Stimulated activated CD8-positive, alpha-beta memory T cell treated with anti-CD3 and anti-CD28 coated beads, Interleukin-7, amount 100 ng/mL, for 48 hours (primary cell): ENCODE measurements at regions not wholly inside any gene's neighbourhood (a gene's known extent, or its start where the extent isn't known, plus 50 kb on each side); places are given as distances from the start of the nearest gene placed in this dataset.
"Not testable (repeated sequence)": the region's sequence is repeated elsewhere in the genome, so short reads cannot be mapped to it uniquely, and the experiment has no call there.

Experiments used
- DNase-seq, 2 donors: peaks; one replicate each; pipeline ENCODE4 v3.0.0-alpha.2; 2020; ENCODE audit warnings: low read depth in 1 of 2; ENCODE audit errors: extremely low read depth in 1 of 2

DNA sequence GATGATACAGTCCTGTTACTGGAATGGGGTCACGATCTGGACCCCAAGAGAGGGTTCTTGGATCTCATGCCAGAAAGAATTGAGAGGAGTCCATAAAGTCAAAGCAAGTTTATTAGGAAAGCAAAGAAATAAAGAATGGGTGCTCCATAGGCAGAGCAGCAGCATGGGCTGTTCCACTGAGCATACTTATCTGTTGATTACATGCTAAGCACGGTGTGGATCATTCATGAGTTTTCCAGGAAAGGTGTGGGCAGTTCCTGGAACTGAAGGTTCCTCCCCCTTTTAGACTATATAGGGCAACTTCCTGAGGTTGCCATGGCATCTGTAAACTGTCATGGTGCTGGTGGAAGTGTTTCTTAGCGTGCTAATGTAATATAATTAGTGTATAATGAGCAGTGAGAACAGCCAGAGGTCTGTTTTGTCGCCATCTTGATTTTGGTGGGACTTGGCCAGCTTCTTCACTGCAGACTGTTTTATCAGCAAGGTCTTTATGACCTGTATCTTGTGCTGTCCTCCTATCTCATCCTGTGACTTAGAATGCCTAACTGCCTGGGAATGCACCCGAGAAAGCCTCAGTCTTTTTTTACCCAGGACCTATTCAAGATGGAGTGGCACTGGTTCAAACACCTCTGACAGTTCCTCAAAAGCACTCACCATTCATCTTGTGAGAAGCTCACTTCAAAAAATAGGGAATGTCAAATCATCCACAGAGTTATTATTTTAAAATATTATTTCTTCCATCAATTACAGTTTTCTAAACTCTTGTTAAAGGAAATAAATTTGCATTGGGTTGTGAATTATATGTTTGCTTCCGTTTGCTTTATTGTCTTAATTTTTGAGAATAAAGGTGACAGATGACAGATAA is 1358.8 kb upstream of the TMEM132C start:
- DNase-seq: no peak

DNA sequence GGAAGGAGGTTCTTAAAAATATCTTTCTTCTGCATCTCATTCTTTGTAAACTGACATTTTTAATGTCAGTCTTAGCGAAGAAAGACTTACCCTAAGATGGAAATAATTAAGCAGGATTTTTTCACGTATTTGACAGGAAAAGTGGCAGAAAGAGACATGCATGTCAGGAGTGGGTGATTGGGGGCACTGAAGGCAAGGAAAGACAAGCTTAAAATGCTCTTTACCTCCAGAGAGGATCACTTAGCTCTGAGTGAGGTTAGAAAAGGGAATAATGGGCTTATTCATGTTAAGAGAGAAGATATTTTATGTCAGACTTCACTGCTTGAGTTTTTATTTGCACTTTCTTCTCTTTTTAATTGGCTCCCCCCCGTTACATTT is 1358.2 kb upstream of the TMEM132C start:
- no peak for DNase-seq

DNA sequence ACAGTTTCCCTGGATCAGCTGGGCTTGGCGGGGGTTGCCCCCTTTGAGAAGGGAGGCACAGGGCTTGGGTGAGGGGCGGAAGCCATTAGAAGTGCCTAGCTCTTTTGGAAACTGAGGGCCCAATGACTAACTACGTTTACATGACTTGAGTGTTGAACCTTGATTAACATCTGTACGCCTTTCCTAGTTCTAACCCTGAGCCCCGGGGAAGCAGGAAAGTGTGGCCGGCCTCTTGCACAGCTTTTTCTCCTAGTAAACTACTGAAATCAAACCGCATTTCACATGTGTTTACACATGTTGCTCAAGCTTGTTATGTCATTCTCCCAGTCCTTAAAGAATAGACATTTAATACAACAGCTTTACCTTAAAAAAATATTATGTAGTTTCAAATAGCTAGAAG is 1356.4 kb upstream of the TMEM132C start:
- DNase-seq: no peak

DNA sequence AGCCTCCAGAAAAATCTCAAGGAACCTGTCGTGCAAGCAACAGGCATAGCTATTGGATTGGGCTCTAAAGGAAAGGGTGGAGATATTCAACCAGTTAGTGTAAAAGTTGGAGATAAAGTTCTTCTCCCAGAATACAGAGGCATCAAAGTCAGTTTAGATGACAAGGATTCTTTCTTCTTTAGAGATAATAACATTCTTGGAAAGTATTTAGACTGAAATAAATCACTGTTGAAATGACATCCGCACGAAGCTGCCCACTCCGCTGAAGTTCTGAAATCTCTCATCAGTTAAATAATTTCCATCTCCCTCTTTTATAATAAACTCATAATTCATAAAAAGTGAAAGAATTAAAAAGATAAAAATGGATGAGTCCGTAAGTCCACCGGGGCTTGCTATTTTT is 1354.9 kb upstream of the TMEM132C start:
- DNase-seq: no peak

DNA sequence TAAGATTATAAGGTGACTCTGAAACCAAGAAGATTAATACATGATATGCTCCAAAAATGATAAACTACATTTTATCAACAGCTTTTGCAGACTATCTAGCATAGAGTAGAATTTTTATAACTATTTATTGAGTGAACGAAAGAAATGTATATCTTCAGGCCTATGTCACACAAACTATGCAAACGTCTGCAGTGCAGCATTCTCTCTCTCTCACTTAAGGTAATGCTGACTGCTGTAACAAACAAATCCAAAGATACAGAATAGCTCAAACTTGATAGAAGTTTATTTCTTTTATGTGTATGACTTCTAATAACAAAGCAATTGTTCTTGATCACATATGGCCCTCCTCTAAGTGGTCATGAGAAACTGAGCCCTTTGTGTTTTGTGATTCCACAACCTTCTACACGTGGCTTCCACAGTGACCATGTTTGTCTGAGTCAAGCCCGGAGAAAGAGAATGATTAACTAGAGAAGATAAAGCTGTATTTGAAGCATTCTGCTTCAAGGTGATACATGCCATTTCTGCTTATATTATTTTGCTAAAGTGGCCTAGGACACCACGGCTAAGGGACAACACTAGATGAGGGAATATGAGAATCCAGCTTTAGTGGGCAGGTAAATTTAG is 1352.7 kb upstream of the TMEM132C start:
- no peak for DNase-seq

DNA sequence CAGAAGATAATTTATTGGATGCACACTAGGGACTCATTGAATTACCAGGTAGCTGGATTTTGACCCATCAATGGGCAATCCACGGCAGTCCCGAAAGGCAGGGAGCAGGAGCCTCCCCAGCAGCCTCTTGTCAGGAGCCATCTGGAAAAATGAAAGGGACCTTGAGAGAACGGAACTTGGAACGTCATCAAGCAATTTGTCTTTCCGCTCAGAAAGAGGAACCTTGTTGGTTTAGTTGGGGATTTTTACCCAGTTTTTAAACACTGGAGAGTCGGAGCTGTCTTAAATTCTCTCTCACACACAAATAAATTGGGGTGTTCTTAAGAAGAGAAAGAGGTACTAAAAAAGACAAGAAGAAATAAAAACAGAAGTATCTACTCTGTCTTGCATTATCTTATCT is 1351.7 kb upstream of the TMEM132C start:
- DNase-seq: no peak

DNA sequence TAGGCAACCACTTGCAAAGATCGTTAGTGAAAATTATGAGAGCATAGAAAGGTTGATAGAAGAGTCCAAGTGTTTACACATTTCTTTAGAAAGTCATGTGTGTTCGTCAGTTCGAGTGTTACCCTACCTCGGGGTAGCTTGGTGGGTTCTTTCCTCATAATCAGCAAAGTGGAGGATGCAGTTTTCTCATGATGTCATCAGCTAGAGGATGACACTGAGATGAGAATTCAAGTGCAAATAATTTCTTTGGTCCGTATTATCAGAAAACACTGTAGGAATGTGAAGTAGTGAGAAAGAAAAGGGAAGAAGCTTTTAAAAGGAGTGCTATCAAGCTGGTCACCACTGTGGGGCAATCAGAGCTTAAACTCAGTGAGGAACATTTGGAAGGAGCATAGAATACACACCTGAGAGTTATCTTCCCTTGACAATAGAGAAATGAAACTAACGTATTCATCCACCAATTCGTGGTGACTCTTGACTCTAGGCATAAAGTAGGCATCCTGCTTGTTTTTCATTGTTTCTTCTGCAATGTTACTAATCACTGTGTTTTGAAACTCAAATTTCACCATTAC is 1340.9 kb upstream of the TMEM132C start:
- no peak for DNase-seq

DNA sequence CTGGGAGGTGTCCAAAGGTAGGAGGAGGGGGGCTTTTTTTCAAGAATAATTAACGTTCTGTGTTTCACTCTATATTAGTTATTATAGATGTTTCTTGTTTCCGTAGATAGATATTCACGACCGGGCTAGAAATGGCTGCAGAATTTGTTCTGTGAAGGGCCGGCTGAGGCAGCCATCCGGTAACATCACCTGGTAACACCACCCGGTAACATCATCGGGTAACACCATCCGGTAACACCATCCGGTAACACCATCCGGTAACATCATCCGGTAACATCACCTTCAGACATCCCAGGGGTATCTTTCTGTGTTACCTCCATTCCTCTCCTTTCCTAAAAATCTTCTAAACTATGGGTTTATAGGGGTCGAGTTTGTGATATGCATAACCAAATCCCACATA is 1336.7 kb upstream of the TMEM132C start:
- DNase-seq: no peak

DNA sequence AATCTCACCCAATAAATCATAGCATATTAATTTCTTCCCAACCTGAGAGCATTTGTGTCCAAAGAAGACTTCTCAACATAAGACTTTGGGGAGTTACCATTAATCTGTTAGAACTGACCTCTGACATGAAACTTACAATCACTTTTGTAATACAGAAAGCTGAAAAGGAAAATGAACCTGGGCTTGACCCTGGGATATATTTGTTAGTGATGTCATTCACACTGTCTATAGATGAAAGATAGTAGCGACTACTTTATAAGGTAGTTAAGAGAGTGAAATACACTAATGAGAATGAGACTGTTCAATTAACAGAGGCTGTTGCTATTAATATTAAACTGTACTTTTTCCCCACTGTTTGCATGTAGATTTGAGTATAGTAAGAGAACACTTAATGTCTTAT is 1334.8 kb upstream of the TMEM132C start:
- no peak for DNase-seq

DNA sequence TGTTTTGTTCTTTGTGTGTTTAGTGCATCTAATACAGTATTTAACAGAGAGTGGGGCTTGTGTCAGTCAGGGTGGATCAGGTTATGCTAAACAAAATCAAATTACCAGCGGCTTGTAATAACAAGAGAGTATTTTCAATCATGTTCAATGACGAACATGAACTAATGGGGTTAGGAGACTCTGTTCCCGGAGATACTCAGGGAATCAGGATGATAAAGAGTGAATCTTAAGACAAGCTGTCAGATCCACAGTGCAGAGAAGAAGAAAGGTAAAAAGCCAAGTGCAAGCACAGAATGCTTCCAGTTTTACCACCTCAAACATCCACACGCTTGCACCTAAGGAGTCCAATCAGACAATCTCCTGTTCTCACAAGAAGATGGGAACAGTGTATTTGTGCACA is 1331.5 kb upstream of the TMEM132C start:
- DNase-seq: no peak

DNA sequence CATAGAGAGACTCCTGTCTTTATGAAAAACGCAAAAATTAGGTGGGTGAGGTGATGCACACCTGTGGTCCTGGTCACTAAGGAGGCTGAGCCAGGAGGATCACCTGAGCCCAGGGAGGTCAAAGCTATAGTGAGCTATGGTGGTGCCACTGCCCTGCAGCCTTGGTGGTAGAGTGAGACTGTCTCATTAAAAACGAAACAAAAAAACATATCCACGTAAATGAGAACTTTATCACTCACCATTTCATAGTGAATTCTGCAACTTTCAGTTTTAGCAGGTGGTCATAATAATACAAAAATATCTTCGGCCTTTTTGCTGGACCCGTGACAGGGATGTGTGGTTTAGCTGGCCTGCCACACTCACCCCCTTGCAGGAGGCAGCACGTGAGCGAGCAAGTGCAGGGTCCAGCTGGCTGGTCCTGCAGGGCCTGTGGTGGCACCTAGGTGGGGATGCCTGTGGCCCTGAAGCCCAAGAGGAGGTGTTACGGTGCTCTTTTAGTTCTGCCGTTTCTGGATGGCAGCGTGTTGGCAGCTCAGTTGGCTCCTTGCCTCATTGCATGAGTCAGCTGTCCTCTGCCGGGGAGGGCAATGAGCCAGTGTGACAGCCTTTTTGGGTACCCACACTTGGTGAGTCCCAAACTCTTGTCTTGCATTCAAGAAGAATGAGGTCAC is 1330.7 kb upstream of the TMEM132C start:
- no peak for DNase-seq

DNA sequence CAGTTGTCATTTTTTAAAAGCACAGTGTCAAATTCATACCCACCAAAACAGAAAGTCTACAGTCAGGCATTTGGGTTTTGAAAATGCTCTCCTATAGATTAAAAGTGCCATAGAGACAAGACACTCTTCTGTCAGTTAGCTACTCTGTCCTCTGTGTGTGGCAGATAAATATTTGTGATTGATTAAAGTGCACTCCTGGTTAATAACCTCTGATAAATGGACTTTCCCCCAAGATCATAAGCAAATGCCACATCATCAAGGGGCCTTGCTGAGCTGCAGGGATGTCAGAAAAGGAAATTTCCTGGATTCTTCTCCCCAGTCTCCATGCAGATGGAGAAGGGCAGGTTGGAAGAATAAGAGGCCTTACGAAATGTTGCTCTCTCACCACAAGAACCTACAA is 1329.5 kb upstream of the TMEM132C start:
- no peak for DNase-seq

DNA sequence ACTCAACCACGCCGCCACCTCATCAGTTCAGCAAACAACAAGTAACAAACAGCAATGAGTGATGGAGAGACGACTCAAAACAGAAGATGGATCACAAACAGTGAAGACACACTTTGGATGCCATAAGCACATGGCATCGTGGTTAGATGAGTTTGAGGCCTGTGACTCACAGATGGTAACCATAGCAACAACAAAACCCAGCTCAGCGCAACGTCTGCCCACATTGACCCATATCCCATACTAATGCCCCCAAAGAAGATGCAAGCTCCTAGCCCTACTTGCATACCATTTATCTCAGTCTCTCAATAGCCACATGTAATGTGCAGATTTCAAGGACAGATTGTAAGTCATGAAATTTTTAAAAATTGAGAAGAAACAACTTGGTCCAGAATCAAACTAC is 1322.3 kb upstream of the TMEM132C start:
- DNase-seq: no peak

DNA sequence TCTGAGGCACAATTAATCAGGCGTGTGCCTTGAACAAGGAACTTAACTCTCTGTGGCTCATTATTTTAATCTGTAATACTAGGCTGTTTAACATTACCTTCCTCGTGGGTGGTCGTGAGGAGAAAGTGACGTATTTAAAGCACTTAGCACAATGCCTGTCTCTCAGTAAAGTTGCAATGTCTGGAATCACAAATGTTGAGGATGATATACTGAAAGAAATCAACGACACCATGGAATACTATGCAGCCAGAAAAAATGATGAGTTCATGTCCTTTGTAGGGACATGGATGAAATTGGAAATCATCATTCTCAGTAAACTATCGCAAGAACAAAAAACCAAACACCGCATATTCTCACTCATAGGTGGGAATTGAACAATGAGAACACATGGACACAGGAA is 1320.0 kb upstream of the TMEM132C start:
- DNase-seq: not testable (repeated sequence)

DNA sequence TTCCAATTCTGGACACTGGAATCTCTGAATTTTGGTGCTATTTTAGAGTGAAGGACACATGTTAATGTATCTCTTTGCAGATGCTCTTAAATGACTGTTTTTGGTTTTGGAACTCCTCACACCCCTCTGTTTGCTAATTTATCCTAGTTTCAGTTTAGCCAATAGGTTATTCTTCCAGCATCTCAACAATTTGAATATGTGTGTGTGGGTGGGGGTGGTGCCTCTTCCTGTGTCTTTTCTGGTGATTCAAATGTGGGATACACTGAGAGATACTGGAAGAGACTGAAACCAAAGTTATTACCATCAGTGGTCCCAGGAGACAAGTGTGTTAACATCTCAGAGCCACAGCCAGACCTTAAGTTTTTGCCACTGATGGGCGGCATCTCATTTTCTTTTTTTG is 1317.4 kb upstream of the TMEM132C start:
- DNase-seq: no peak

DNA sequence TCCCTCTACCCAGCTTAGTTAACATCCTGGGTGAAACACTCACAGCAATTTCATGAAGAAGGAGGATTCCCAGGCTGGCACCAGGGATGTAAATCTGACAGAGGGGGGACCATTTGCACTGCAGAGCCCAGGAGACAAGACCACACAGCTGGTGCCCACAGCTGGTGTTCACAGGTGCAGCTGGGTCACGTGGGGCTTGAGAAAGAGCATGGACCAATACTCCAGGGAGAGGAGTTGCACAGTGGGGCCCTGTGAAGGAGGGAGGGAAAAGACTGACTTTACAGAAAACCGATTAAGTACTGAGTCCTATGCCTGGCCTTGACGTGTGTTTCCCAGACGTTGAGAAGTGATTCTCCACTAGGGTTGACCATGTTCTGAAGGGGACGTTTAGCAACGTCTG is 1316.7 kb upstream of the TMEM132C start:
- no peak for DNase-seq

DNA sequence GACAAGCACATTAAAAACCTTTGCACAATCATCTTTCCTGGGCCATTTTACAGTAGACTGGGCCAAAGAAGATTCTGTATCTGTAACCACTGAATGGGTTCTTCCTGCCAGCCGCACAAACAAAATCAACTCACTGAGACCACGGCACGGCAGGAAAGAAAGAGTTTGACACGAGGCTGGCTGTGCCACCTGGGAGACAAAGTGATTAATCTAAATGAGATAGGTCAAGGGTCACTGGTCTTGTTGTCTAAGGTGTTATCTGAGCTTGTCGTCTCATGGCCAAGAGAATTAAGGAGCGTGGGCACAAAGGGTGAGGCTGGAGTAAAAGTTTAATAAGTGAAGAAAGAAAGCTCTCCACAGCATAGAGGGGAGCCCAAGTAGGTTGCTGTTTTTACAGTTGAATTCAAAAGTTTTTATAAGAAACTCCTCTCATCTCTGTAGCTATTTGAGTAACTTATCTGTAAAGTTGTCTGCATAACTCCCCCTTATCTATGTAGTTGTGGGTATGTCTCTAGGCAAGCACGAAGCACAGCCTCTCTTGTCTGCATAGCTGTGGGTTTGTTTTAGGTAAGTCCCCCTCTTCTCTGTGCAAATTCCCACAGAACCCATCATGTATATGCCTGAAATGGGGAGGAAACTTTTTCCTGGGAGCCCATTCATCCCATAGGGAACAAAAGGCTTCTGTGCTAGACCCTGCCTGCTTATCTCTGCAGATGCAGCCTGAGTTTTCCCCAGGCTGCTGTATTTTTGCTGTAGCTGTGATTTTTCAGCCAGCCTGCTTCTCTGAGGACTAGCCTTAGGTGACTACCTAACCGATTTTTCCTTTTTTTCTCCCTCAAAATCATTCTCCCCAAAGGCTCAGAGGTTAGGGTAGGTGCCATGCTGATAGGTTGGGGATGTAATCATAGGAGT is 1314.6 kb upstream of the TMEM132C start:
- no peak for DNase-seq

DNA sequence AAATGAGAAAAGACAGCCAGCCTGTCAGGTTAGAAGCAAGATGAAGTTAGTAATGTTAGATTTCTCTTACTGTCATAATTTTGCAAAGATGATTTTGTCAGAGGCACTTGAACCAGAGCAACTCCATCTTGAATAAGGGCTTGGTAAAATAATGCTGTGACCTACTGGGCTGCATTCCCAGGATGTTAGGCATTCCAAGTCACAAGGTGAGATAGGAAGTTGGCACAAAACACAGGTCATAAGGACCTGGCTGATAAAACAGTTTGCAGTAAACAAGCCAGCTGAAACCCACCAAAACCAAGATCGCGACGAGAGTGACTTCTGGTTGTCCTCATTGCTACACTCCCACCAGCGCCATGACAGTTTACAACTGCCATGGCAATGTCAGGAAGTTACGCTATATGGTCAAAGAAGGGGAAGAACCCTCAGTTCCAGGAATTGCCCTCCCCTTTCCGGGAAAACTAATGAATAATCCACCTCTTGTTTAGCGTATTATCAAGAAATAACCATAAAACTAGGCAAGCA is 1313.5 kb upstream of the TMEM132C start:
- no peak for DNase-seq

DNA sequence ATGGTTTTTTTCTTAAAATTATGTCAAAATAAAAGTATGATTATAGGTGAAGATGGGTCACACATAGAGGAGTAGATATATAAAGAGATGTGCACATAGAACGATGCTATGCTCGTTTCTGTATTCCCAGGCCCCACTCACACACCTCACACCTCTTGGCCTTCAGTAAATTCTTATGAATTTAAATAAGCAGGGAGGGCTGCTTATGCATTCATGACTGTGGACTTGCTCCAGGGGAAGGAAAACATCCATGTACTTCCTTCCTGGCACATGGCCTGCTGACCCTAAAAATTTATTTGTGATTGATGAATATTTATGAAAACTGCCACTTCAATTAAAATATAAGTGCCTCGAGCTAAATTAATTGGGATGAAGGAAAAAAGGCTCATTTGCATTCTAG is 1306.7 kb upstream of the TMEM132C start:
- DNase-seq: no peak

DNA sequence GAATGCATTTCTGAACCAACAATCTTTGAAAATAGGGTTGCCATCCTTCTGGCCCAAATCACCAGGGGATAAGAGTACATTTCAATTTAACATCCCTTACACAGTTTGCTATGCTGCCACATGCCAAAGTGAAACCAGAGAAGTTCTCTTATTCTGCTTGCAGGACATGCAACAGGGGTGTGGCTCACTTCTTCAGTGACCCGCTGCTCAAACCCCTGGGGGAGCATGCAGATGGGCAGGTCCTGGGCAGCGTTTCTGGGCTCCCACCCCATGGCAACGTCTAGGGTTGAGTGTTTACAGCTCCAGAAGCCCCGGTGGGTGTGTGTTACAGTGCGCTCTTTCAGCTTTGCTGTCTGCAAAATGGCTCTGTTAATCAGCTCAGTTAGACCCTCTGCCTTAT is 1306.3 kb upstream of the TMEM132C start:
- DNase-seq: no peak
